ENCODE measurements at regions not wholly inside any gene's neighbourhood (a gene's known extent, or its start where the extent isn't known, plus 50 kb on each side); places are given as distances from the start of the nearest gene placed in this dataset.

- Mint-ChIP-seq H3K27me3 (ENCODE audit: low read depth in 3 of 3) (no peaks in the 10 kb centered on the region), H3K4me1 (no peaks in the 10 kb centered on the region), H3K27ac (no peak overlapping the region), H3K9me3 (peaks cover 3 to 12% (median 5%) of the 10 kb centered on the region in 7 donors), H3K4me3 (no peak overlapping the region), H3K36me3 (no peaks in the 10 kb centered on the region)
- H3K27me3 ChIP-seq (ENCODE audit: control insufficient read depth in 2 of 2, insufficient read depth in 2 of 2, low read length in 2 of 2) = no peaks in the 10 kb centered on the region
- H3K9ac ChIP-seq (ENCODE audit: insufficient read depth, low read length, poor library complexity, severe bottlenecking) = no peak overlapping the region
- H3K79me2 ChIP-seq (ENCODE audit: insufficient read depth, low read length) = no peaks in the 10 kb centered on the region
- intact Hi-C loops (cut with micrococcal nuclease) = no loop called here
- no peak for TF ChIP-seq CTCF (IDR thresholded peaks at IDR 0.05)
- no peak overlapping the region for H3K27ac ChIP-seq (ENCODE audit: low read depth in 1 of 2, low read length in 2 of 2)
- no peak for DNase-seq
- no peak overlapping the region for H2AFZ ChIP-seq (ENCODE audit: insufficient read depth, low read depth, low read length, poor library complexity, severe bottlenecking)
- no peak overlapping the region for H3K4me3 ChIP-seq (replicated peaks in 1 of 3; ENCODE audit: low read depth in 2 of 3, low read length in 3 of 3)
- no peaks in the 10 kb centered on the region for H3K36me3 ChIP-seq (replicated peaks in 1 of 2; ENCODE audit: control insufficient read depth in 1 of 2, insufficient read depth in 2 of 2, low read length in 2 of 2)
- peaks cover 0 to 3% of the 10 kb centered on the region in 2 donors for H3K9me3 ChIP-seq (replicated peaks in 1 of 2; ENCODE audit: control insufficient read depth in 1 of 2, insufficient read depth in 1 of 2, low read length in 2 of 2)
- no CpG with 5 or more reads among the region's 2 CpGs for WGBS (ENCODE audit: insufficient coverage)
- no peak overlapping the region for H3K4me2 ChIP-seq (replicated peaks; ENCODE audit: extremely low read depth, low read length, poor library complexity, severe bottlenecking)
- no peaks in the 10 kb centered on the region for H4K20me1 ChIP-seq (ENCODE audit: insufficient read depth, low read length)
- H3K4me1 ChIP-seq (ENCODE audit: control insufficient read depth in 1 of 2, insufficient read depth in 2 of 2, low read length in 2 of 2) = no peaks in the 10 kb centered on the region
These were observed 305.1 kb downstream of the SLITRK1 start for GRCh38 chr13:83577183-83577582.

- peaks cover 0 to 5% of the 10 kb centered on the region in 2 donors for H3K9me3 ChIP-seq (replicated peaks in 1 of 2; ENCODE audit: control insufficient read depth in 1 of 2, insufficient read depth in 1 of 2, low read length in 2 of 2)
- intact Hi-C loops (cut with micrococcal nuclease) = no loop called here
- H4K20me1 ChIP-seq (ENCODE audit: insufficient read depth, low read length) = no peaks in the 10 kb centered on the region
- peaks cover 0 to 9% (median 3%) of the 10 kb centered on the region in 7 donors for H3K9me3 Mint-ChIP-seq
- no peak overlapping the region for H2AFZ ChIP-seq (ENCODE audit: insufficient read depth, low read depth, low read length, poor library complexity, severe bottlenecking)
- no peaks in the 10 kb centered on the region for H3K36me3 ChIP-seq (replicated peaks in 1 of 2; ENCODE audit: control insufficient read depth in 1 of 2, insufficient read depth in 2 of 2, low read length in 2 of 2)
- H3K36me3 Mint-ChIP-seq = no peaks in the 10 kb centered on the region
- no peaks in the 10 kb centered on the region for H3K27me3 Mint-ChIP-seq (ENCODE audit: low read depth in 3 of 3)
- no peak overlapping the region for H3K9ac ChIP-seq (ENCODE audit: insufficient read depth, low read length, poor library complexity, severe bottlenecking)
- DNase-seq = no peak
- TF ChIP-seq CTCF (IDR thresholded peaks at IDR 0.05) = no peak
- WGBS (ENCODE audit: insufficient coverage) = no CpG with 5 or more reads among the region's 3 CpGs
- no peak overlapping the region for H3K27ac Mint-ChIP-seq
- H3K27ac ChIP-seq (ENCODE audit: low read depth in 1 of 2, low read length in 2 of 2) = no peak overlapping the region
- H3K4me2 ChIP-seq (replicated peaks; ENCODE audit: extremely low read depth, low read length, poor library complexity, severe bottlenecking) = no peak overlapping the region
- H3K4me3 ChIP-seq (replicated peaks in 1 of 3; ENCODE audit: low read depth in 2 of 3, low read length in 3 of 3) = no peak overlapping the region
- no peaks in the 10 kb centered on the region for H3K79me2 ChIP-seq (ENCODE audit: insufficient read depth, low read length)
- no peaks in the 10 kb centered on the region for H3K4me1 Mint-ChIP-seq
- H3K27me3 ChIP-seq (ENCODE audit: control insufficient read depth in 2 of 2, insufficient read depth in 2 of 2, low read length in 2 of 2) = no peaks in the 10 kb centered on the region
- H3K4me1 ChIP-seq (ENCODE audit: control insufficient read depth in 1 of 2, insufficient read depth in 2 of 2, low read length in 2 of 2) = no peaks in the 10 kb centered on the region
- H3K4me3 Mint-ChIP-seq = no peak overlapping the region
These were observed 314.3 kb downstream of the SLITRK1 start for GRCh38 chr13:83568019-83568418.

Measured in CD14-positive monocyte (primary cell).